GM23248 (cell line): ENCODE measurements at regions not wholly inside any gene's neighbourhood (a gene's known extent, or its start where the extent isn't known, plus 50 kb on each side); places are given as distances from the start of the nearest gene placed in this dataset.

ENCODE experiments used
- EZH2 ChIP-seq: fragments of 200-600 bp; sonication (generic); IDR thresholded peaks from 2 replicates; pipeline ENCODE4 v1.6.1; 2018; ENCODE audit warnings: antibody characterized with exemption, mild to moderate bottlenecking; ENCODE audit not compliant: insufficient read depth, poor library complexity, severe bottlenecking
- EZH2phosphoT487 ChIP-seq: fragments of 200-600 bp; sonication (generic); IDR thresholded peaks from 2 replicates; pipeline ENCODE4 v1.6.1; 2018; ENCODE audit warnings: antibody characterized with exemption, moderate library complexity, mild to moderate bottlenecking, low read depth; ENCODE audit not compliant: insufficient read depth

GRCh38 chr3:95673215-95673614 is 1141.2 kb upstream of the EPHA6 start:
- TF ChIP-seq EZH2 (no peak), EZH2phosphoT487 (no peak)
